ENCODE measurements at regions not wholly inside any gene's neighbourhood (a gene's known extent, or its start where the extent isn't known, plus 50 kb on each side); places are given as distances from the start of the nearest gene placed in this dataset.

DNA sequence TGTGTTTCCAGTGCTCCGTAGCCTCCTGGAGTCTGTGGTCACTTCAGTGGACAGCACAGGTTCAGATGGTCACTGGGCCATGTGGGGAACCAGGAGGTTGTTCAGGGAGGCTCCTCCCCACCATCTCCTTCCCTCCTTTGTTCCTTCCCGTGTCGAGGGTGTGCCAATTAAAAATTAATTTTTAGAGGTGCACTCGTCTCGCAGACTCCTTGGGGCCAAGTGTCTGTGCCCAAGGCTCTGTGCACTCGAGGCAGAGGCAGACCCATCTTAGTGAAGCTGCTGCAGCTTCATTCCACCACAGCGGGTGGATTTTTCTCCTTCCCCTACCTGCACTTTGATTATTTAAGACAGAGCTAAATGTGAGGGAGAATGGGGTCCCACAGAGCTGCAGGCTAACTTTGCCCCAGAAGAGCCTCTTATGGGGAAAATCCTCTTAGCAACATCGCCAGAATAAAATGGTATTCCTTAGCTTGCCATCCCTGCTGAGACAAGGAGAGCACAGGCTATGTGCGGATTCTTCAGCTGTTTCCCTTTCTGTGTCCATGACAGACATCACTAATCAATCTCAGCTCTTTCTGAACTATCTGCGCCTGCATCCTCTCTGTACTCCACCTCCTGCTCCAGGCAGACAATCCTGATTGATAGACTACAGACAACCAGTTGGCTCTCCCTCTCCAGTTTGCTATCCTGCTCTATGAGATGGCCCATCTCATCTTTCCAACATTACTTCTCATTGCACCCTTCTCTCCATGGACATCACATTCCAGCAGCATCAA lies 159.5 kb downstream of the VRK1 start:
- ChIA-PET POLR2A (no interaction called here), CTCF (no interaction called here)
- Histone ChIP-seq H3K27me3 (ENCODE audit: control insufficient read depth, insufficient read depth, low read length) (no peaks in the 10 kb centered on the region), H3K4me3 (ENCODE audit: low read depth, low read length) (no peak overlapping the region), H3K36me3 (ENCODE audit: control insufficient read depth, insufficient read depth, low read length) (no peaks in the 10 kb centered on the region)
- DNase-seq (ENCODE audit: low read depth): no peak
- no peak for TF ChIP-seq CTCF (IDR thresholded peaks at IDR 0.05; ENCODE audit: insufficient read depth, low read depth, low read length)

DNA sequence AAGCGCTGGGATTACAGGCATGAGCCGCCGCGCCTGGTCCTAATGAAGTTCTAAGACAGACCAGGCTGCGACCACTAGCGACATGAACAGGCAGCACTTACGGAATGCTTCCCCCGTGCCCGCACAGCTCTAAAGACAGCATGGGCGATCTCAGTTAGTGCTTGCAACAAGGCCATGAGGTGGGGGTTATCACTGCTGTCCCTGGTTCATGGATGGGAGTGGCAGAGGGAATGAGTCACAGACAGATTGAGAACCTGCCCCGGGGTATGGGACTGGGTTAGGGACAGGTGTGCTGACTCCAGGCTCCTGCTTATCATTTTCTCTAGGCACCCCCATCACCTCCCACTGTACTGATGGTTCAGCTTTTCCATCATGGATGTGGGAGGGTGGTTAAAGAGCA lies 160.9 kb downstream of the VRK1 start:
- POLR2A ChIA-PET: no interaction called here
- CTCF ChIA-PET: no interaction called here
- H3K4me3 ChIP-seq (ENCODE audit: low read depth, low read length): no peak overlapping the region
- no peaks in the 10 kb centered on the region for H3K27me3 ChIP-seq (ENCODE audit: control insufficient read depth, insufficient read depth, low read length)
- H3K36me3 ChIP-seq (ENCODE audit: control insufficient read depth, insufficient read depth, low read length): no peaks in the 10 kb centered on the region
- no peak for DNase-seq (ENCODE audit: low read depth)
- TF ChIP-seq CTCF (IDR thresholded peaks at IDR 0.05; ENCODE audit: insufficient read depth, low read depth, low read length): no peak

DNA sequence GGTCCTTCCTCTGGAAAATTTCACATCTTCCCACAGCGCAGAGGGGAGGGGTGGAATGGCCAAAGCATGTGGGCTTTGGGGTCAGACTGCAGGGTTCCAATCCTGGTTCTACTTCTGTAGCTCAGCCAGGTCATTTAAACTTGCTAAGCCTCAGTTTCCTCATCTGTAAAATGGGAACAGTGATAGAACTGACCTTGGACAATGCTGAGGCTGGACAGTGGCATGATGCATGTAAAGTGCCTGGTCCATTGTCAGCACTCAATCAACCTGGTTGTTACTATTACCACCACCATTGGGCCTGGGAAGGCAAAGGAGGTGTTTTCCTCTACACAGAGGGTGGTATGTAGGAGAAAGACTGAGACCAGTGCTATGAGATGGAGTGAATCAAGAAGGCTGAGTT lies 162.8 kb downstream of the VRK1 start:
- TF ChIP-seq CTCF (IDR thresholded peaks at IDR 0.05; ENCODE audit: insufficient read depth, low read depth, low read length): no peak
- POLR2A ChIA-PET: no interaction called here
- Histone ChIP-seq H3K4me3 (ENCODE audit: low read depth, low read length) (no peak overlapping the region), H3K36me3 (ENCODE audit: control insufficient read depth, insufficient read depth, low read length) (no peaks in the 10 kb centered on the region), H3K27me3 (ENCODE audit: control insufficient read depth, insufficient read depth, low read length) (no peaks in the 10 kb centered on the region)
- CTCF ChIA-PET: no interaction called here
- DNase-seq (ENCODE audit: low read depth): no peak

DNA sequence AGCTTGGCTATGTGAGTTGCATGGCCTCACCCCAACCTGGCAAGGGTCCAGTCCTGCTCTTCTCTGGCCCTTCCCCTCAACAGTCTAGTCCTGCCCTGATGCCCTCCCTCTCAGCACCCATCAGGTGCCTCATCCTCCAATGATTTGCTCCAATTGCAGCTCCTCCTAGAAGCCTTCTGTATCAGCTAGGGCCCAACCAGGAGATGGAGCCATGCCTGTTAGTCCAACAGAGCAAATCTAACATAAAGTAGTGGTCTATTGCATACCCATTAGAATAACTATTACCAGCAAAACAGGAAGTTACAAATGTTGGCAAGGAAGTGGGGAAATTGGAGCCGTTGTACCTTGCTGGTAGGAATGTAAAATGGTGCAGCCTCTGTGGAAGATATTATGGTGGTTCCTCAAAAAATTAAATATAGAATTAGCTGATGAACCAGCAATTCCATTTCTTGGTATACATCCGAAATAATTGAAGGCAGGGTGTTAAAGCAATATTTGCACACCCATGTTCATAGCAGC lies 163.5 kb downstream of the VRK1 start:
- DNase-seq (ENCODE audit: low read depth): no peak
- H3K4me3 ChIP-seq (ENCODE audit: low read depth, low read length): no peak overlapping the region
- no peaks in the 10 kb centered on the region for H3K36me3 ChIP-seq (ENCODE audit: control insufficient read depth, insufficient read depth, low read length)
- ChIA-PET CTCF (no interaction called here), POLR2A (no interaction called here)
- no peak for TF ChIP-seq CTCF (IDR thresholded peaks at IDR 0.05; ENCODE audit: insufficient read depth, low read depth, low read length)
- H3K27me3 ChIP-seq (ENCODE audit: control insufficient read depth, insufficient read depth, low read length): no peaks in the 10 kb centered on the region

DNA sequence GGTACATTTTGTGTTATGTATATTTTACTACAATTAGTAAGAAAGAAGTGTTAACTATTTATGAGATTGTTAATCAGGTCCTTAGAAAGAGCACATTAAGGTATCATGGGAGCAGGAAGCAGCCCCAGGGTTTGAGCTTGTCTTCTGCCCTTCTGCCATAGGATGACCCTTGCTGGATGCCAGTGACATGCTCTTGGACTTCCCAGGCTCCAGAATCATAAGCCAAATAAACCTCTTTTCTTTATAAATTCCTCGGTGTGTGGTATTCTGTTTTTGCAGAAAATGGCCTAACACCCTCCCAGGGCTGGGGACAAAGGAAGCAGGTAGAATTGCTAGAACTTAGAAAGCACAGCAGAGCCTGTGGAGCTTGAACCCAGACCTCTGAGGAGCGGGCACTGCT lies 164.7 kb downstream of the VRK1 start:
- H3K4me3 ChIP-seq (ENCODE audit: low read depth, low read length): no peak overlapping the region
- no peak for TF ChIP-seq CTCF (IDR thresholded peaks at IDR 0.05; ENCODE audit: insufficient read depth, low read depth, low read length)
- ChIA-PET CTCF (no interaction called here), POLR2A (no interaction called here)
- H3K36me3 ChIP-seq (ENCODE audit: control insufficient read depth, insufficient read depth, low read length): no peaks in the 10 kb centered on the region
- DNase-seq (ENCODE audit: low read depth): no peak
- H3K27me3 ChIP-seq (ENCODE audit: control insufficient read depth, insufficient read depth, low read length): no peaks in the 10 kb centered on the region
